DND-41 (cell line): ENCODE measurements at regions not wholly inside any gene's neighbourhood (a gene's known extent, or its start where the extent isn't known, plus 50 kb on each side); places are given as distances from the start of the nearest gene placed in this dataset.

Experiments used
- ATAC-seq: fragments of 200-7000 bp; cut with Tn5 transposase; 3 replicates; pipeline ENCODE4 v1.9.1; 2021; ENCODE audit warnings: low read depth; ENCODE audit not compliant: insufficient read depth
- DNase-seq: peaks from one replicate; pipeline ENCODE4 v3.0.0-alpha.2; 2020
- H2AFZ ChIP-seq: 2 replicates; pipeline ENCODE4 v1.6.0; 2012; ENCODE audit warnings: low read depth, low read length
- H3K27ac ChIP-seq: 2 replicates; pipeline ENCODE4 v1.5.1; 2012; ENCODE audit warnings: low read length, inconsistent platforms
- H3K27me3 ChIP-seq: fragments of 200-600 bp; sonication (generic); 2 replicates; pipeline ENCODE4 v1.6.0; 2012; ENCODE audit warnings: low read length, mild to moderate bottlenecking, inconsistent platforms; ENCODE audit not compliant: insufficient read depth, poor library complexity
- H3K36me3 ChIP-seq: 2 replicates; pipeline ENCODE4 v1.5.1; 2012; ENCODE audit warnings: low read length, inconsistent platforms; ENCODE audit not compliant: insufficient read depth
- H3K4me1 ChIP-seq: 2 replicates; pipeline ENCODE4 v1.5.1; 2012; ENCODE audit warnings: mild to moderate bottlenecking, low read length; ENCODE audit not compliant: insufficient read depth
- H3K4me2 ChIP-seq: 2 replicates; pipeline ENCODE4 v1.6.0; 2012; ENCODE audit warnings: mild to moderate bottlenecking, moderate library complexity, low read length, inconsistent platforms; ENCODE audit not compliant: insufficient read depth
- H3K4me3 ChIP-seq, 2 experiments: fragments of 200-600 bp in 1 of 2; shearing (Covaris generic) in 1 of 2; 2 replicates each; pipeline ENCODE4 v1.5.1; 2012 to 2016; ENCODE audit warnings: inconsistent platforms in 2 of 2, low read length in 2 of 2, mild to moderate bottlenecking in 2 of 2, low read depth in 1 of 2, moderate library complexity in 1 of 2
- H3K79me2 ChIP-seq: 2 replicates; pipeline ENCODE4 v1.6.0; 2012; ENCODE audit warnings: low read length, inconsistent platforms; ENCODE audit not compliant: insufficient read depth
- H3K9ac ChIP-seq: 2 replicates; pipeline ENCODE4 v1.6.0; 2012; ENCODE audit warnings: low read depth, mild to moderate bottlenecking, inconsistent platforms, low read length, moderate library complexity
- H3K9me3 ChIP-seq: 2 replicates; pipeline ENCODE4 v1.5.1; 2012; ENCODE audit warnings: low read length, moderate library complexity, mild to moderate bottlenecking, inconsistent platforms; ENCODE audit not compliant: insufficient read depth, severe bottlenecking
- H4K20me1 ChIP-seq: 2 replicates; pipeline ENCODE4 v1.6.0; 2012; ENCODE audit warnings: low read length; ENCODE audit not compliant: insufficient read depth
- CTCF ChIP-seq: IDR thresholded peaks from 2 replicates; pipeline ENCODE4 v1.5.1; 2012; ENCODE audit warnings: borderline replicate concordance, low read length, moderate library complexity, mild to moderate bottlenecking; ENCODE audit not compliant: poor library complexity, severe bottlenecking; ENCODE audit errors: extremely low read depth
- EZH2 ChIP-seq: IDR thresholded peaks from 3 replicates; pipeline ENCODE4 v1.6.1; 2012; ENCODE audit warnings: borderline replicate concordance, low read depth, mild to moderate bottlenecking, moderate library complexity, low read length, inconsistent platforms; ENCODE audit not compliant: severe bottlenecking

- Histone ChIP-seq H3K4me3 (no peak overlapping the region), H4K20me1 (no peaks in the 10 kb centered on the region), H3K4me1 (no peaks in the 10 kb centered on the region), H3K27me3 (no peaks in the 10 kb centered on the region), H3K4me2 (no peak overlapping the region), H2AFZ (no peak overlapping the region), H3K9ac (no peak overlapping the region), H3K27ac (no peak overlapping the region), H3K9me3 (no peaks in the 10 kb centered on the region), H3K79me2 (no peaks in the 10 kb centered on the region), H3K36me3 (no peaks in the 10 kb centered on the region)
- no peak for DNase-seq
- TF ChIP-seq EZH2 (no peak), CTCF (no peak)
- no peak for ATAC-seq
Observed at GRCh38 chr10:130989670-130990232, 321.8 kb downstream of the TCERG1L start.

- no peaks in the 10 kb centered on the region for H3K27me3 ChIP-seq
- no peaks in the 10 kb centered on the region for H3K36me3 ChIP-seq
- ATAC-seq (no peak), DNase-seq (no peak)
- no peaks in the 10 kb centered on the region for H3K79me2 ChIP-seq
- H3K4me2 ChIP-seq: no peak overlapping the region
- H3K9me3 ChIP-seq: no peaks in the 10 kb centered on the region
- no peak overlapping the region for H3K27ac ChIP-seq
- TF ChIP-seq EZH2: no peak
- no peak for TF ChIP-seq CTCF
- H2AFZ ChIP-seq: no peak overlapping the region
- H3K4me3 ChIP-seq: no peak overlapping the region
- H4K20me1 ChIP-seq: no peaks in the 10 kb centered on the region
- H3K9ac ChIP-seq: no peak overlapping the region
- H3K4me1 ChIP-seq: no peaks in the 10 kb centered on the region
Observed at GRCh38 chr10:130990486-130990885, 321.0 kb downstream of the TCERG1L start.

- Histone ChIP-seq H3K4me1 (no peaks in the 10 kb centered on the region), H3K4me3 (no peak overlapping the region), H3K36me3 (no peaks in the 10 kb centered on the region), H3K9me3 (no peaks in the 10 kb centered on the region), H3K79me2 (no peaks in the 10 kb centered on the region), H3K4me2 (no peak overlapping the region), H3K27ac (no peak overlapping the region), H2AFZ (no peak overlapping the region), H4K20me1 (no peaks in the 10 kb centered on the region), H3K27me3 (no peaks in the 10 kb centered on the region), H3K9ac (no peak overlapping the region)
- no peak for ATAC-seq
- DNase-seq: no peak
- TF ChIP-seq EZH2 (no peak), CTCF (no peak)
Observed at GRCh38 chr10:130992802-130993523, 318.6 kb downstream of the TCERG1L start.

GRCh38 chr10:130993612-130994011 is 317.9 kb downstream of the TCERG1L start:
- H3K9me3 ChIP-seq: no peaks in the 10 kb centered on the region
- H3K27me3 ChIP-seq: no peaks in the 10 kb centered on the region
- DNase-seq (no peak), ATAC-seq (no peak)
- H2AFZ ChIP-seq: no peak overlapping the region
- TF ChIP-seq CTCF: no peak
- no peak for TF ChIP-seq EZH2
- H3K27ac ChIP-seq: no peak overlapping the region
- no peak overlapping the region for H3K9ac ChIP-seq
- no peaks in the 10 kb centered on the region for H4K20me1 ChIP-seq
- no peak overlapping the region for H3K4me3 ChIP-seq
- no peaks in the 10 kb centered on the region for H3K79me2 ChIP-seq
- no peak overlapping the region for H3K4me2 ChIP-seq
- H3K36me3 ChIP-seq: no peaks in the 10 kb centered on the region
- no peaks in the 10 kb centered on the region for H3K4me1 ChIP-seq
